GM23338 (cell line): ENCODE measurements at regions not wholly inside any gene's neighbourhood (a gene's known extent, or its start where the extent isn't known, plus 50 kb on each side); places are given as distances from the start of the nearest gene placed in this dataset.

ENCODE experiments used
- ATAC-seq: fragments of 200-7000 bp; cut with Tn5 transposase; 3 replicates; pipeline ENCODE4 v1.9.1; 2020
- DNase-seq: peaks from one replicate; pipeline ENCODE4 v3.0.0-alpha.2; 2015; ENCODE audit warnings: low spot score
- H2AFZ ChIP-seq: fragments of 200-600 bp; sonication (generic); 2 replicates; pipeline ENCODE4 v1.8.0; 2016; ENCODE audit warnings: antibody characterized with exemption, mild to moderate bottlenecking, moderate library complexity
- H3F3A ChIP-seq: fragments of 200-600 bp; sonication (generic); replicated peaks from 2 replicates; pipeline ENCODE4 v1.8.0; 2017; ENCODE audit warnings: antibody characterized with exemption, mixed run types, low read depth
- H3K27ac ChIP-seq: fragments of 200-600 bp; sonication (generic); 2 replicates; pipeline ENCODE4 v1.6.1; 2016; ENCODE audit warnings: low read depth
- H3K27me3 ChIP-seq: fragments of 200-600 bp; sonication (generic); 2 replicates; pipeline ENCODE4 v1.8.0; 2016; ENCODE audit warnings: mild to moderate bottlenecking, mixed run types, moderate library complexity; ENCODE audit not compliant: insufficient read depth
- H3K36me3 ChIP-seq: fragments of 200-600 bp; sonication (generic); 2 replicates; pipeline ENCODE4 v1.8.0; 2016; ENCODE audit warnings: mild to moderate bottlenecking; ENCODE audit not compliant: insufficient read depth
- H3K4me1 ChIP-seq: fragments of 200-600 bp; sonication (generic); 2 replicates; pipeline ENCODE4 v1.8.0; 2016; ENCODE audit warnings: mild to moderate bottlenecking, moderate library complexity; ENCODE audit not compliant: insufficient read depth
- H3K4me2 ChIP-seq: fragments of 200-600 bp; sonication (generic); 2 replicates; pipeline ENCODE4 v1.7.1; 2017; ENCODE audit warnings: mixed run types
- H3K4me3 ChIP-seq: fragments of 200-600 bp; sonication (generic); 2 replicates; pipeline ENCODE4 v1.6.1; 2016; ENCODE audit warnings: mixed run types
- H3K79me2 ChIP-seq: fragments of 200-600 bp; sonication (generic); replicated peaks from 2 replicates; pipeline ENCODE4 v1.8.0; 2017; ENCODE audit warnings: mild to moderate bottlenecking; ENCODE audit not compliant: insufficient read depth
- H3K9me2 ChIP-seq: fragments of 200-600 bp; sonication (generic); 2 replicates; pipeline ENCODE4 v1.8.0; 2017; ENCODE audit not compliant: insufficient read depth
- H4K20me1 ChIP-seq: fragments of 200-600 bp; sonication (generic); replicated peaks from 2 replicates; pipeline ENCODE4 v1.8.0; 2017; ENCODE audit warnings: mild to moderate bottlenecking; ENCODE audit not compliant: insufficient read depth
- H3K27ac Mint-ChIP-seq: 2 replicates; pipeline ENCODE4 v1.8.0; 2020; ENCODE audit warnings: inconsistent platforms, mild to moderate bottlenecking, moderate library complexity, mixed read lengths
- H3K27me3 Mint-ChIP-seq: 3 replicates; pipeline ENCODE4 v1.8.0; 2022; ENCODE audit warnings: low read depth, mild to moderate bottlenecking, moderate library complexity, mixed read lengths, inconsistent platforms; ENCODE audit not compliant: insufficient read depth, poor library complexity
- H3K36me3 Mint-ChIP-seq: 3 replicates; pipeline ENCODE4 v1.8.0; 2021; ENCODE audit warnings: low read depth, mild to moderate bottlenecking, inconsistent platforms, moderate library complexity, mixed read lengths
- H3K4me1 Mint-ChIP-seq: 3 replicates; pipeline ENCODE4 v1.8.0; 2020; ENCODE audit warnings: mild to moderate bottlenecking, inconsistent platforms, mixed read lengths
- H3K4me3 Mint-ChIP-seq: 3 replicates; pipeline ENCODE4 v1.8.0; 2021; ENCODE audit warnings: moderate library complexity, mild to moderate bottlenecking, inconsistent platforms, mixed read lengths
- H3K9me3 Mint-ChIP-seq: 3 replicates; pipeline ENCODE4 v1.8.0; 2020; ENCODE audit warnings: moderate library complexity, mild to moderate bottlenecking, inconsistent platforms, mixed read lengths
- CREB1 ChIP-seq: fragments of 250-450 bp; sonication (Bioruptor Pico); IDR thresholded peaks from 2 replicates; pipeline ENCODE4 v1.5.0; 2020; ENCODE audit warnings: low read depth, mild to moderate bottlenecking, moderate library complexity
- CTCF ChIP-seq, 2 experiments: fragments of 200-600 bp in 1 of 2; sonication (generic) in 1 of 2; conservative IDR thresholded peaks; 2 replicates each; pipeline versions ENCODE4 v1.5.1 to v1.6.1; 2016 to 2017; ENCODE audit warnings: antibody characterized with exemption in 2 of 2, low read depth in 2 of 2, mild to moderate bottlenecking in 2 of 2, moderate library complexity in 1 of 2
- ETS1 ChIP-seq: IDR thresholded peaks from 2 replicates; pipeline ENCODE4 v1.6.1; 2016; ENCODE audit warnings: antibody characterized with exemption
- EZH2 ChIP-seq: fragments of 200-600 bp; sonication (generic); IDR thresholded peaks from one replicate; pipeline ENCODE4 v1.8.0; 2017; ENCODE audit warnings: antibody characterized with exemption, mild to moderate bottlenecking, low read depth; ENCODE audit not compliant: unreplicated experiment
- EZH2phosphoT487 ChIP-seq: fragments of 200-600 bp; sonication (generic); IDR thresholded peaks from one replicate; pipeline ENCODE4 v1.8.1; 2018; ENCODE audit warnings: antibody characterized with exemption; ENCODE audit not compliant: unreplicated experiment
- JUNB ChIP-seq: IDR thresholded peaks from one replicate; pipeline ENCODE4 v1.6.1; 2016; ENCODE audit warnings: antibody characterized with exemption; ENCODE audit not compliant: unreplicated experiment
- NANOG ChIP-seq: IDR thresholded peaks from 2 replicates; pipeline ENCODE4 v1.6.1; 2016; ENCODE audit warnings: antibody characterized with exemption, borderline replicate concordance
- POLR2AphosphoS5 ChIP-seq: IDR thresholded peaks from 2 replicates; pipeline ENCODE4 v1.6.1; 2016; ENCODE audit warnings: antibody characterized with exemption, low read depth
- REST ChIP-seq: IDR thresholded peaks from one replicate; pipeline ENCODE4 v1.6.1; 2018; ENCODE audit warnings: antibody characterized with exemption; ENCODE audit not compliant: unreplicated experiment
- STAT1 ChIP-seq: IDR thresholded peaks from one replicate; pipeline ENCODE4 v1.6.1; 2016; ENCODE audit warnings: antibody characterized with exemption; ENCODE audit not compliant: unreplicated experiment
- ZNF114 ChIP-seq: fragments of 250-450 bp; sonication (Bioruptor Pico); IDR thresholded peaks from 2 replicates; pipeline ENCODE4 v1.5.0; 2020; ENCODE audit warnings: mild to moderate bottlenecking, moderate library complexity
- ZNF331 ChIP-seq: fragments of 250-450 bp; sonication (Bioruptor Pico); IDR thresholded peaks from 2 replicates; pipeline ENCODE4 v1.5.0; 2020; ENCODE audit warnings: low read depth, mild to moderate bottlenecking, moderate library complexity
- ZNF462 ChIP-seq: fragments of 250-450 bp; sonication (Bioruptor Pico); IDR thresholded peaks from 2 replicates; pipeline ENCODE4 v1.5.0; 2020; ENCODE audit warnings: mild to moderate bottlenecking, moderate library complexity

- peaks cover 2% of the 10 kb centered on the region for H3K27me3 Mint-ChIP-seq
- H3K36me3 ChIP-seq, result no peaks in the 10 kb centered on the region
- H3K36me3 Mint-ChIP-seq, result peaks cover 2% of the 10 kb centered on the region; the same call in 2 of the 3 replicates
- no peak overlapping the region for H3K4me3 Mint-ChIP-seq
- H3K4me1 ChIP-seq, result 0 out of 2 replicates have a peak, but pooled peaks cover 8% of the 10 kb centered on the region
- TF ChIP-seq CREB1, result no peak
- no peak for TF ChIP-seq NANOG
- TF ChIP-seq POLR2AphosphoS5, result no peak
- no peak for TF ChIP-seq ZNF462 (CRISPR knock-in tag)
- no peak for TF ChIP-seq ZNF114
- no peak for TF ChIP-seq ETS1
- no peak for TF ChIP-seq EZH2
- no peak for TF ChIP-seq STAT1
- no peak for TF ChIP-seq CTCF (conservative IDR thresholded peaks at IDR 0.05; ENCODE audit: low read depth in 2 of 2)
- no peak for TF ChIP-seq EZH2phosphoT487
- no peak for TF ChIP-seq JUNB
- TF ChIP-seq REST, result no peak
- no peak for TF ChIP-seq ZNF331 (CRISPR knock-in tag)
- no peak overlapping the region for H3K4me3 ChIP-seq
- H4K20me1 ChIP-seq, result no peaks in the 10 kb centered on the region
- H3K27ac Mint-ChIP-seq, result no peak overlapping the region
- H3K4me2 ChIP-seq, result peak overlapping the region; percentile 57; the same call in 1 of the 2 replicates
- no peaks in the 10 kb centered on the region for H3K79me2 ChIP-seq
- no peaks in the 10 kb centered on the region for H3K27me3 ChIP-seq
- H3K4me1 Mint-ChIP-seq, result peaks cover 22% of the 10 kb centered on the region
- no peaks in the 10 kb centered on the region; the same call in 1 of the 2 replicates for H3K9me2 ChIP-seq
- H3F3A ChIP-seq, result no peaks in the 10 kb centered on the region
- no peak overlapping the region for H3K27ac ChIP-seq
- ATAC-seq, result no peak
- H3K9me3 Mint-ChIP-seq, result no peaks in the 10 kb centered on the region
- no peak overlapping the region for H2AFZ ChIP-seq
- no peak for DNase-seq
Measured at GRCh38 chr10:123549761-123550454, 116.2 kb upstream of the GPR26 start.
